ENCODE measurements at regions not wholly inside any gene's neighbourhood (a gene's known extent, or its start where the extent isn't known, plus 50 kb on each side); places are given as distances from the start of the nearest gene placed in this dataset.

- Histone ChIP-seq H3K27me3 (no peaks in the 10 kb centered on the region), H3K4me3 (no peak overlapping the region), H3K9me3 (no peaks in the 10 kb centered on the region), H3K36me3 (no peaks in the 10 kb centered on the region), H3K27ac (no peak overlapping the region), H3K4me1 (no peaks in the 10 kb centered on the region)
- 89% methylated on average over 2 of the region's 2 CpGs for WGBS
- DNase-seq (ENCODE audit: low spot score in 2 of 2) = no peak
- TF ChIP-seq CTCF (IDR thresholded peaks at IDR 0.05) (no peak), POLR2AphosphoS5 (IDR thresholded peaks at IDR 0.05) (no peak), POLR2A (IDR thresholded peaks at IDR 0.05) (no peak), EP300 (IDR thresholded peaks at IDR 0.05) (no peak)
Observed at GRCh38 chr5:26641492-26641891, 396.9 kb downstream of the CDH9 start.

DNA sequence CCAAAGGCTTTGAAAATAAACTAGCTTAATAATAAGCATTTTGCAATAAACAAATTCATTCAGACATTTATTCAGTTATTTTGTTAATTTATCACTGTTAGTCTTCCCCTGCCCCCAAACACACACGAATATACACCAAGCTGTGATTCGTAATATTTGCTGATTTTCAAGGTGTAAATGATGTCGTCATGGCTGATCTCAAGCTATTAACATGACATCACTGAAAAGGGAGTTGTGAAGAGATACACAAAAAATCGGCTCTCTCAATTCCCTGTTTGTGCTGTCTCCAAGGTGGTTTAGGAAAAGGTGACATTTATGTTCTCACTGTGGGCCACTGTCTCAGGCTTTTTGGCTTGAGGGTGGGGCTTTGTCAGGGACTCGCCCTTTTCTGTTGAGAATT is 413.3 kb downstream of the CDH9 start:
- no peaks in the 10 kb centered on the region for H3K36me3 ChIP-seq
- no peaks in the 10 kb centered on the region for H3K4me1 ChIP-seq
- 75% methylated on average over 5 of the region's 5 CpGs for WGBS
- H3K9me3 ChIP-seq = no peaks in the 10 kb centered on the region
- no peak overlapping the region for H3K27ac ChIP-seq
- H3K27me3 ChIP-seq = no peaks in the 10 kb centered on the region
- H3K4me3 ChIP-seq = no peak overlapping the region
- TF ChIP-seq POLR2AphosphoS5 (IDR thresholded peaks at IDR 0.05) = no peak
- TF ChIP-seq CTCF (IDR thresholded peaks at IDR 0.05) = no peak
- TF ChIP-seq EP300 (IDR thresholded peaks at IDR 0.05) = no peak
- no peak for TF ChIP-seq POLR2A (IDR thresholded peaks at IDR 0.05)
- no peak for DNase-seq (ENCODE audit: low spot score in 2 of 2)

- Histone ChIP-seq H3K9me3 (no peaks in the 10 kb centered on the region), H3K27ac (no peak overlapping the region), H3K27me3 (no peaks in the 10 kb centered on the region), H3K4me3 (no peak overlapping the region), H3K36me3 (no peaks in the 10 kb centered on the region), H3K4me1 (no peaks in the 10 kb centered on the region)
- no peak for TF ChIP-seq POLR2A (IDR thresholded peaks at IDR 0.05)
- TF ChIP-seq CTCF (IDR thresholded peaks at IDR 0.05) = no peak
- TF ChIP-seq EP300 (IDR thresholded peaks at IDR 0.05) = no peak
- TF ChIP-seq POLR2AphosphoS5 (IDR thresholded peaks at IDR 0.05) = no peak
- WGBS = 65% methylated on average over 3 of the region's 3 CpGs
- no peak for DNase-seq (ENCODE audit: low spot score in 2 of 2)
Observed at GRCh38 chr5:26622947-26623346, 415.4 kb downstream of the CDH9 start.

DNA sequence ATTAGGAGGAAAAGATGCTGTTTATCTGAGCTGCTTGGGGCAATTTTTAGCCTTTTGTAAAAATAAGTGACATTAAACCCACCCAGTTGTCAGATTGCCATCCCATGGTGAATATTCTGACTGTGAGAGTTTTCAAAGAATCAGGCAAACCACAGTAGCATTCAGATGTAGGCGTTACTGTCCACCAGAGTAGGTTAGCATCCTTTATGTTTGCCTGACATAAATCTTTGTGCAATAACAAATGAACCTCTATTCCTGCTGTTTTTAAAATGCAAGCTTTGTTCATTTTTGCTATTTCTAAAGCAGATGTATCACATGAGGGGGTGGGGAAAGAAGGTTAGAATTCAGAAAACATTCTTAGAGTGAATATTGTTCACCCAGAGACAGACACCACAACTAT is 427.8 kb downstream of the CDH9 start:
- Histone ChIP-seq H3K27ac (no peak overlapping the region), H3K9me3 (no peaks in the 10 kb centered on the region), H3K4me3 (no peak overlapping the region), H3K36me3 (no peaks in the 10 kb centered on the region), H3K27me3 (no peaks in the 10 kb centered on the region), H3K4me1 (no peaks in the 10 kb centered on the region)
- WGBS = 72% methylated on average over 1 of the region's 1 CpG
- no peak for DNase-seq (ENCODE audit: low spot score in 2 of 2)
- TF ChIP-seq EP300 (IDR thresholded peaks at IDR 0.05) (no peak), CTCF (IDR thresholded peaks at IDR 0.05) (no peak), POLR2AphosphoS5 (IDR thresholded peaks at IDR 0.05) (no peak), POLR2A (IDR thresholded peaks at IDR 0.05) (no peak)

GRCh38 chr5:26601563-26601962 is 436.8 kb downstream of the CDH9 start:
- no peaks in the 10 kb centered on the region for H3K4me1 ChIP-seq
- DNase-seq (ENCODE audit: low spot score in 2 of 2) = no peak
- H3K4me3 ChIP-seq = no peak overlapping the region
- no peaks in the 10 kb centered on the region for H3K9me3 ChIP-seq
- no peaks in the 10 kb centered on the region for H3K36me3 ChIP-seq
- no peaks in the 10 kb centered on the region for H3K27me3 ChIP-seq
- H3K27ac ChIP-seq = no peak overlapping the region
- TF ChIP-seq POLR2AphosphoS5 (IDR thresholded peaks at IDR 0.05) (no peak), EP300 (IDR thresholded peaks at IDR 0.05) (no peak), POLR2A (IDR thresholded peaks at IDR 0.05) (no peak), CTCF (IDR thresholded peaks at IDR 0.05) (no peak)
- 55% methylated on average over 1 of the region's 1 CpG for WGBS

Measured in suprapubic skin (tissue), 4 donors.